SK-N-SH (cell line): ENCODE measurements at regions not wholly inside any gene's neighbourhood (a gene's known extent, or its start where the extent isn't known, plus 50 kb on each side); places are given as distances from the start of the nearest gene placed in this dataset.

Experiments
- CTCF ChIP-seq: fragments of 200-600 bp; sonication (generic); IDR thresholded peaks from 2 replicates; pipeline ENCODE4 v1.6.1; 2017; ENCODE audit warnings: antibody characterized with exemption, mild to moderate bottlenecking, moderate library complexity
- MXI1 ChIP-seq: IDR thresholded peaks from 2 replicates; pipeline ENCODE4 v1.6.1; 2012; ENCODE audit warnings: mild to moderate bottlenecking, low read depth, low read length, improper control_type of control experiment
- REST ChIP-seq: IDR thresholded peaks from 2 replicates; pipeline ENCODE4 v1.6.1; 2012; ENCODE audit warnings: mild to moderate bottlenecking, low read depth, low read length, moderate library complexity
- TAF1 ChIP-seq: IDR thresholded peaks from 2 replicates; pipeline ENCODE4 v1.6.1; 2012; ENCODE audit warnings: low read depth, mild to moderate bottlenecking, low read length, moderate library complexity, borderline replicate concordance
- TCF12 ChIP-seq: IDR thresholded peaks from 2 replicates; pipeline ENCODE4 v1.4.0; 2012
- YY1 ChIP-seq: IDR thresholded peaks from 2 replicates; pipeline ENCODE4 v1.4.0; 2012; ENCODE audit warnings: low read depth, mild to moderate bottlenecking

DNA sequence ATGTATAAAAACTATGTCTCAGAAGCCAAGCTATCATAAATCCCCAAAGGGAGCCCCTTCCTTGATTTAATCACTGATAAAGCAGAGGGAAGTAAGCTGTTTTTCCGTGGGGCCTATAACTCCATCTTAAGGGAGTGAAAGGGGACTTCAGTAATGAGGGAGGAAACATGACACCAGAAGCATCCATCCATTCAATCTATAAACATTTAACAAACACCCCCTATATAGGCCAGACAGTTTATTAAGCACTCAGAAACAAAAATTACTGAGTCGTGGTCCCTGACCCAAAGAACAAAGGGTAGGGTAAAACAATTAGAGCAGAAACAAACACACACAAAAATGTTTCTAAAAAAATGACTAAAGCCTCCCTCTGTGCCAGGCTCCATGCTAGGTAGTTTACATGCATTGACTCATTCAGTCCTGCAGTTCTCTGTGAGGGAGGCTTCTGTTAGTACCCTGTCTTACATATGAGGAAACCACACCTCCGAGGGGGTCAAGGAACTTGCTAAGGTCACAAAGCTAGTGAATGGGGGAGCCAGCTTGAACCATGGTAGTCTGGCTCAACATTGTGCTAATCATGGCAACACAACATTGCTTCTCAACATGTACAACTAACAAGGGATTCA, 472.1 kb downstream of the CDH2 start:
- TF ChIP-seq TCF12: no peak
- TF ChIP-seq CTCF: no peak
- no peak for TF ChIP-seq MXI1
- TF ChIP-seq REST: no peak
- TF ChIP-seq TAF1: no peak
- no peak for TF ChIP-seq YY1
